ENCODE measurements at regions not wholly inside any gene's neighbourhood (a gene's known extent, or its start where the extent isn't known, plus 50 kb on each side); places are given as distances from the start of the nearest gene placed in this dataset.

- no peak for TF ChIP-seq RAD21 (IDR thresholded peaks at IDR 0.05; ENCODE audit: low read length)
- no peak for TF ChIP-seq POLR2A (IDR thresholded peaks at IDR 0.05; ENCODE audit: low read depth, low read length)
- TF ChIP-seq RFX5 (IDR thresholded peaks at IDR 0.05; ENCODE audit: low read depth, low read length), result no peak
- TF ChIP-seq CTCF (conservative IDR thresholded peaks at IDR 0.05; ENCODE audit: low read depth, low read length), result no peak
- no peak for TF ChIP-seq RCOR1 (IDR thresholded peaks at IDR 0.05; ENCODE audit: insufficient replicate concordance, low read length)
- TF ChIP-seq MAFK (IDR thresholded peaks at IDR 0.05; ENCODE audit: low read depth, low read length), result no peak
- TF ChIP-seq MXI1 (IDR thresholded peaks at IDR 0.05; ENCODE audit: borderline replicate concordance, low read depth, low read length), result no peak
- TF ChIP-seq USF2 (IDR thresholded peaks at IDR 0.05; ENCODE audit: low read depth, low read length), result no peak
- no peak for TF ChIP-seq FOS (IDR thresholded peaks at IDR 0.05; ENCODE audit: low read depth, low read length)
- TF ChIP-seq CEBPB (IDR thresholded peaks at IDR 0.05; ENCODE audit: low read depth, low read length), result no peak
- TF ChIP-seq BHLHE40 (IDR thresholded peaks at IDR 0.05; ENCODE audit: low read depth, low read length), result no peak
These were observed 313.8 kb upstream of the TEX13C start for GRCh38 chrX:125005863-125006262.
